ENCODE measurements at regions not wholly inside any gene's neighbourhood (a gene's known extent, or its start where the extent isn't known, plus 50 kb on each side); places are given as distances from the start of the nearest gene placed in this dataset.

GRCh38 chr5:74098456-74098855 lies 472.5 kb downstream of the ARHGEF28 start:
- DNase-seq (ENCODE audit: low read depth), result no peak
- TF ChIP-seq CTCF (IDR thresholded peaks at IDR 0.05; ENCODE audit: insufficient read depth, low read length, poor library complexity, severe bottlenecking), result no peak
- H3K4me3 ChIP-seq (ENCODE audit: low read depth, low read length), result no peak overlapping the region
- no peaks in the 10 kb centered on the region for H3K27me3 ChIP-seq (ENCODE audit: control insufficient read depth, insufficient read depth, low read length)
- no peaks in the 10 kb centered on the region for H3K36me3 ChIP-seq (ENCODE audit: control insufficient read depth, insufficient read depth, low read length)

- Histone ChIP-seq H3K4me3 (ENCODE audit: low read depth, low read length) (no peak overlapping the region), H3K36me3 (ENCODE audit: control insufficient read depth, insufficient read depth, low read length) (no peaks in the 10 kb centered on the region), H3K27me3 (ENCODE audit: control insufficient read depth, insufficient read depth, low read length) (no peaks in the 10 kb centered on the region)
- no peak for TF ChIP-seq CTCF (IDR thresholded peaks at IDR 0.05; ENCODE audit: insufficient read depth, low read length, poor library complexity, severe bottlenecking)
- no peak for DNase-seq (ENCODE audit: low read depth)
Observed at GRCh38 chr5:74096325-74096724, 470.3 kb downstream of the ARHGEF28 start.

GRCh38 chr5:74095871-74096270 lies 469.9 kb downstream of the ARHGEF28 start:
- Histone ChIP-seq H3K27me3 (ENCODE audit: control insufficient read depth, insufficient read depth, low read length) (no peaks in the 10 kb centered on the region), H3K36me3 (ENCODE audit: control insufficient read depth, insufficient read depth, low read length) (no peaks in the 10 kb centered on the region), H3K4me3 (ENCODE audit: low read depth, low read length) (no peak overlapping the region)
- no peak for DNase-seq (ENCODE audit: low read depth)
- no peak for TF ChIP-seq CTCF (IDR thresholded peaks at IDR 0.05; ENCODE audit: insufficient read depth, low read length, poor library complexity, severe bottlenecking)

GRCh38 chr5:74094782-74095108 lies 468.7 kb downstream of the ARHGEF28 start:
- no peaks in the 10 kb centered on the region for H3K27me3 ChIP-seq (ENCODE audit: control insufficient read depth, insufficient read depth, low read length)
- H3K4me3 ChIP-seq (ENCODE audit: low read depth, low read length), result no peak overlapping the region
- H3K36me3 ChIP-seq (ENCODE audit: control insufficient read depth, insufficient read depth, low read length), result no peaks in the 10 kb centered on the region
- DNase-seq (ENCODE audit: low read depth), result no peak
- TF ChIP-seq CTCF (IDR thresholded peaks at IDR 0.05; ENCODE audit: insufficient read depth, low read length, poor library complexity, severe bottlenecking), result no peak

GRCh38 chr5:74094096-74094781 lies 468.2 kb downstream of the ARHGEF28 start:
- no peaks in the 10 kb centered on the region for H3K36me3 ChIP-seq (ENCODE audit: control insufficient read depth, insufficient read depth, low read length)
- no peak overlapping the region for H3K4me3 ChIP-seq (ENCODE audit: low read depth, low read length)
- TF ChIP-seq CTCF (IDR thresholded peaks at IDR 0.05; ENCODE audit: insufficient read depth, low read length, poor library complexity, severe bottlenecking), result no peak
- no peak for DNase-seq (ENCODE audit: low read depth)
- H3K27me3 ChIP-seq (ENCODE audit: control insufficient read depth, insufficient read depth, low read length), result no peaks in the 10 kb centered on the region

- no peak for DNase-seq (ENCODE audit: low read depth)
- no peak for TF ChIP-seq CTCF (IDR thresholded peaks at IDR 0.05; ENCODE audit: insufficient read depth, low read length, poor library complexity, severe bottlenecking)
- Histone ChIP-seq H3K36me3 (ENCODE audit: control insufficient read depth, insufficient read depth, low read length) (no peaks in the 10 kb centered on the region), H3K27me3 (ENCODE audit: control insufficient read depth, insufficient read depth, low read length) (no peaks in the 10 kb centered on the region), H3K4me3 (ENCODE audit: low read depth, low read length) (no peak overlapping the region)
Observed at GRCh38 chr5:74093561-74093960, 467.6 kb downstream of the ARHGEF28 start.
